Islet of Langerhans (tissue), 1 donor: ENCODE measurements at regions not wholly inside any gene's neighbourhood (a gene's known extent, or its start where the extent isn't known, plus 50 kb on each side); places are given as distances from the start of the nearest gene placed in this dataset.
A peak's percentile ranks its signal among the peaks of the same experiment; 100 is the strongest.

Experiments used
- FAIRE-seq: peaks from one replicate; lab custom pipeline; 2011; peaks lifted over from hg19 to GRCh38; lab: Jason Lieb, UNC

GRCh38 chr7:130970196-130970595 lies 236.2 kb upstream of the KLF14 start:
- FAIRE-seq, result no peak

DNA sequence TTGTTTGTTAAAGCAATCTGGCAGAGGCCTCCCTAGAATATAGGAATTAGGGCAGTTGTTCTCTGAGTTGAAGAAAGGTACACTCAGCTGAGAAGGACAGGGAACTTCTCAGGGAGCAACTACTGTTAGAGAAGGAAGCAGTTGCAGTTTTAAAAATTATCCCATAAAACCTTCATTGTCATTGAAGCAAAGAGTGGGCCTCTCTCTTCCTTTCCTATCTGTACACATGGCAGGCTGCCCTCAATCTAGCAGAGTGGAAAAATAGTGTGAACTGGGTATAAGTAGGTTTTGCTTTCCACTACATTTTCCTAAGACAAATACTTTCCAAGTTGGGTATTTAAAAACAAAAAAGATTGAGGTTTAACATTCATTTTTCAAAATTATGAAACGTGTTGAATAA lies 236.7 kb upstream of the KLF14 start:
- FAIRE-seq, result no peak

DNA sequence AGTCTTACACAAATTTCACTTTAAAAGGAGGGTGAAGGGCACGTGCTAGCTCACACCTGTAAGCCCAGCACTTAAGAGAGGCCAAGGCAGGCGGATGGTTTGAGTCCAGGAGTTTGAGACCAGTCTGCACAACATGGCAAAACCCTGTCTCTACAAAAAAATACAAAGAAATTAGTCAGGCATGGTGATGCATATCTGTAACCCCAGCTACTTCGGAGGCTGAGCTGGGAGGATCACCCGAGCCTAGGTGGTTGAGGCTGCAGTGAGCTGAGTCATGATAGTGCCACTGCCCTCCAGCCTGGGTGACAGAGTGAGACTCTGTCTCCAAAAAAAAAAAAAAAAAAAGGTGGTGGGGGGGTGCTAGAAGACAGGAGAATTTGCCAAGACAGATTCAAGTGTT lies 237.3 kb upstream of the KLF14 start:
- no peak for FAIRE-seq

DNA sequence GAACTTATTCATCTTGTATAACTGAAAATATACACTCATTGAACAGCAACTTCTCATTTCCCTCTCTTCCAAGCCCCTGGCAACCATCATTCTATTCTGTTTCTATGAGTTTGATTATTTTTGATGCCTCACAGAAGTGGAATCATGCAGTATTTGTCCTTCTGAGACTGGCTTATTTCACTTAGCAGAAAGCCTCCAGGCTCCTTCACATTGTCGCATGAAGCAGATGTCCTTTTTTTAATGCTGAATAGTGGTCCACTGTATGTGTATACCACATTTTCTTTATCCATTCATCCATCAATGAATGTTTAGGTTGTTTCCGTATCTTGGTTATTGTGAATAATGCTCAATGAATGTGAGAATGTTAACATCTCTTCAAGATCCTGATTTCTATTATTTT lies 238.2 kb upstream of the KLF14 start:
- no peak for FAIRE-seq

DNA sequence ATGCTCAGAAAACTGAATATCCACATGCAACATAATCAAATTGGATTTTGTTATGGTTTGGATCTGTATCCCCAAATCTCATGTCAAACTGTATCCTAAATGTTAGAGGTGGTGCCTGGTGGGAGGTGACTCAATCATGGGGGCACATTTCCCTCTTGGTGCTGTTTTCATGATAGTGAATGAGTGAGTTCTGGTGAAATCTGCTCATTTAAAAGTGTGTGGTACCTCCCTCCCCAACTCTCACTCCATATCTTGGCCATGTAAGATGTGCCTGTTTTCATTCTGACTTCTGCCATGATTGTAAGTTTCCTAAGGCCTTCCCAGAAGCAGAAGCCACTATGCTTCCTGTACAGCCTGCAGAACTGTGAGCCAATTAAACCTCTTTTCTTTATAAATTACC lies 239.6 kb upstream of the KLF14 start:
- FAIRE-seq, result no peak

- no peak for FAIRE-seq
Observed at GRCh38 chr7:130974169-130974568, 240.2 kb upstream of the KLF14 start.

GRCh38 chr7:130974794-130975193 lies 240.8 kb upstream of the KLF14 start:
- FAIRE-seq, result no peak

GRCh38 chr7:130975731-130976130 lies 241.7 kb upstream of the KLF14 start:
- no peak for FAIRE-seq

DNA sequence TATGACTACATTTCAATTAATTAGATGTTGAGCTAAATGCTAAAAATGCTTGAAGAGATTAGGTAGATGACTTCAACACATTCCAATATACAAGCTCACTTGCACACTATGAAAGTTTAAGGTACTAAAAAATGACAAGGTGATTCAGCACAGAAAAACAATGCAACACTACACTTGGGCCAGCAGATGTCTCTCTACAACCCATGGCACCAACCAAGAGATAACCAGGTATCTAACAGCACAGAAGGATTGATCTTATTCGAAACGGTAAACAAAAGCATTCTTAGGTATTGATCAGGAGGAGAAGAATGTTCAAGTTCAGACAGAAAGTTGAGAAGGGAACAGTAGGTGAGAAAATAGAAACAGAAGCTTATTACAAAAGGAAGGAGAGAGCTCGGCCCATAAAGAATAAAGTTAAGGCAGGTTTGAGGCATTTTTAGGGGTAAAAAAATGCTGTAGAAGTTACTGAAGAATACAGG lies 248.2 kb upstream of the KLF14 start:
- FAIRE-seq, result peak; percentile 94

DNA sequence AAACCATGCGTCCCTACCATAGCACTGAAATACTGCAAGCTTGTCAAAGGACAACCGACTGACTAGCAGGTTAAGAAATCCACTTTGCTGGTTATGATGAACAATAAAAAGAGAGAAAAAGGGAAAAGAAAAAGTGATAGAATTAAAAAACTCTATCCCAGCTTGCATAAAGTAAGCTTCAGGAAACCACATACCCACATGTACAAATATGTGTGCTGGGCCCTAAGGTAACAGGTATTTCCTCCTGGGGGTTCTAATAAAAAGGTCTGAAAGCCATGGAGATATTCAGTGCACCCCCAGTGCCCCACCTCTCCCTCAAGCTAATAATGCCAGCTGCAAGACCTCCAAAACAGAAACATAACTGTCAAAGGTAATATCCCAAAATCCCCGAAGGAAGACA lies 248.6 kb upstream of the KLF14 start:
- FAIRE-seq, result no peak

DNA sequence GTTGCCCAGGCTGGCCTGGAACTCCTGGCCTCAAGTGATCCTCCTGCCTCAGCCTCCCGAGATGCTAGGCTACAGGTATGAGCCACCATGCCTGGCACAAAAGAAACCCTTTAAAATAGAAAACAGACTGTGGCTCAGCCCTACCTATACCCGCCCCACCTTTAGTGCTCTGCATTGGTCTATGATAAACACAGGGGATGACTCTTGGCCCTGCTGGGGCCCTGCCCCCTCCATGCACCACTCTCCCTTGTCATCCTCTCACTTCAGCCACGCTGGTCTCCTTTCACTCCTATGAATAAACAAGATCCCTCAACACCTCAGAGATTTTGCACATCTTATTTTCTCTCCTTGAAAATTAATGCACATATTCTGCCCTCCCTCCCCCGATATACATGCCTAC lies 251.4 kb upstream of the KLF14 start:
- no peak for FAIRE-seq

DNA sequence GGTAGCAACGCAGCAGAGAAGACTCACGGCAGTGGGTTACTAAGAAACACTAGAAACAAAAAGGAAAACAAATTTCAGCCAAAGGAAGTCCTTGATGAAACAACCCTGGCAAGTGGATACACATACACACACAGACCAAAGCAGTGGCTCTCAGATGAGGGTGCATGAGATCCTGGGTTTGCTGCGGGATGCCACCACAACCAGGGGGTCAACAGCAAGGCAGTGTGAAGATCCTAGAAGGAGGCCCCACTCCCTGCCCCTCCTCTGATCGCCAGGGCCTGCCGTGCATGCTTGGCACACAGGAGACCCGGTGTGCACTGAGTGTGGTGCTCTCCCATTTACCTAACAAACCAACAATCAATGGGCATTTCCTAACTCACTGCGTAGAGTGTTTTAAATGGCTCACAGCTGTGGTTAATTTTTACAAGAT lies 252.3 kb upstream of the KLF14 start:
- FAIRE-seq, result no peak

- no peak for FAIRE-seq
Observed at GRCh38 chr7:130987092-130987491, 253.1 kb upstream of the KLF14 start.

DNA sequence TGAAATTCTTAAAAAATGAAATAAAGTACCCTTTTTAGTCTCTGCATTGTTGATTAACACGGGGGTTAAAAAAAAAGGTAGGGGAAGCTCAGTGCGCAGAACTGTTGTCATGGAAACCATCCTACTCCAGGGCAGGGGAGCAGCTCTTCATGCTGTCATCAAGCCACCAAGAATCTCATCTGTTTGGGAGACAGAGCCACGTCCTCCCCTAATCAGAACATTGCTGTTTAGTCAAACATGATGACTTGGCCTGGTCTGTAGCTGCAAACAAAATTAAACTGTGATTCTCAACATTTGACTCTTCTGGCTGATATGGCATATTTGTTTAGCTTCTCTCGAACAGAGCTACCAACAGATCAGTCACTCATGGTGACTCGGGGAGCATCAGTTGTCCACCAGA lies 254.4 kb upstream of the KLF14 start:
- FAIRE-seq, result no peak

DNA sequence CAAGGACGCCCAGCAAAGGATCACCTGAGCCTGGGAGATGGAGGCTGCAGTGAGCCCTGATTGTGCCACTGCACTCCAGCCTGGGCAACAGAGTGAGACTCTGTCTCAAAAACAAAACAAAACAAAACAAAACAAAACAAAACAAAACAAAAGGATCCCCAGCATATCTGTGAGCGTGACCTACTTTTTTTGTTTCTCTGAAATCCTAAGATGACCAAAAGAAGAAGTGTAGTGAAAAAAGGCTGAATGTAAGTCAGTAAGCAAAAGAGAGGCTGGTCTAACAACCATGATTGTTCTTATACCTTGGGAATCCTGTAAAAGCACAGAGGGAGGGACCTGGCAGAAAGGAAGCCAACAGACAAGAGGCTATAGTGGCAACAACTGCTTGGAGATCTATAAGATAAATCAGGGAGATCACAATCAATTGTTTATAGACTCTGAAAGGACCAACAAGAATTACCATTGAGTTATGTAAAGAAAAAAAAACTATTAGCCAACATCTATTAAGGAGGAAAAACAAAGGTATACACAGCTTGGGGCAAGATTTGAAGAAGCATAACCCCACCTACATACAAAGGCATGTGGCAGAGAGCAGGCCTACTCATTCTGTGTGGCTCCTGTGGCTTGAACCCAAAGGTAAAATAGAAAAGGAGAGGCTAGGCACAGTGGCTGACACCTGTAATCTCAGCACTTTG lies 255.2 kb upstream of the KLF14 start:
- FAIRE-seq, result no peak

DNA sequence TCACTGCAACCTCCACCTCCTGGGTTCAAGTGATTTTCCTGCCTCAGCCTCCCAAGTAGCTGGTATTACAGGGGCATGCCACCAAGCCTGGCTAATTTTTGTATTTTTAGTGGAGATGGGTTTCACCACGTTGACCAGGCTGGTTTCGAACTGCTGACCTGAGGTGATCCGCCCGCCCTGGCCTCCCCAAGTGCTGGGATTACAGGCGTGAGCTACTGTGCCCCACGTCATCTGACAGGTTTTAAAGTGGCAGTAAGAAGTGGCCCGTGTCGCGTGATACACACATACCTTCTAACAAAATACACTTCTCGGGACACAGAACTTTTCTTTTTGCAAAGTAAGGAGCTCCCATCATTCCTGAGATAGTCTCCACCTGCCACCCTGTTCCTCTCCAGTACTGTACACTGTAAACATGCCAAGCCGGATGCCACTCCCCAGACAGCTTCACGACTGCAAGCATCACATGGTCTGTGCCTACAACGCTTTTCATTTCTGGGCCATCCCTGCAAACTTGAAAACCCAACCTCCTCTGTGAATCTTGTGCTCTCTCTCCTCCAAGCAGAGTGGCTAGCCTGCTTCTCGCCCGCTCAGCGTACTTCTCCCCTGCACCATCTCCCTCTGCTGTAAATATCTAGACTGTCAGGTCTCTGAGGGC lies 256.3 kb upstream of the KLF14 start:
- no peak for FAIRE-seq

DNA sequence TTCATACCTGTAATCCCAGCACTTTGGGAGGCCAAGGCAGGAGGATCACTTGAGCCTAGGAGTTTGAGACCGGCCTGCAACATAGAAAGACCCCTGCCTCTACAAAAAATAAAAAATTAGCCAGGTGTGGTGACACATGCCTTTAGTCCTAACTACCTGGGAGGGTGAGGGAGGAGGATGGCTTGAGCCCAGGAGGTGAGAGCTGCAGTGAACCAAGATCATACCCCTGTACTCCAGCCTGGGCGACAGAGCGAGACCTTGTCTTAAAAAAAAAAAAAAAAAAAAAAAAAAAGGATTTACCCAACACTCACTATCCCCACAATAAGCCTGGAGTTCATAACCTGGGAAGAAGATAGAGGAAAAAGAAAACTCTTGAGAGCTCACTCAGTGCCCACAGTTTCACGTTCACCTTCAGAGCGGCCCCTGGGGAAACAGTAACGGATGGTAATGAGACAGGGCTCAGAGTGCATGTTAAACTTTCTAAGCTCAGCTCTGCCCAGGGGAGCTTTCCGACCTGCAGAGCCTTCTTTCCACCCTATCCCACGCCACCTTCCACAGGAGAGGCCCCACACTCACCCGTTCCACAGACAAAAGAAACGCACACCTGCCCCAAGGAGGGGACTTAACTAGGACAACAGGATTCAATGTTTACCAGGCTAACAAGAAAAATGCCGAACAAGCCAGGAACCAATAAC lies 259.8 kb upstream of the KLF14 start:
- no peak for FAIRE-seq

DNA sequence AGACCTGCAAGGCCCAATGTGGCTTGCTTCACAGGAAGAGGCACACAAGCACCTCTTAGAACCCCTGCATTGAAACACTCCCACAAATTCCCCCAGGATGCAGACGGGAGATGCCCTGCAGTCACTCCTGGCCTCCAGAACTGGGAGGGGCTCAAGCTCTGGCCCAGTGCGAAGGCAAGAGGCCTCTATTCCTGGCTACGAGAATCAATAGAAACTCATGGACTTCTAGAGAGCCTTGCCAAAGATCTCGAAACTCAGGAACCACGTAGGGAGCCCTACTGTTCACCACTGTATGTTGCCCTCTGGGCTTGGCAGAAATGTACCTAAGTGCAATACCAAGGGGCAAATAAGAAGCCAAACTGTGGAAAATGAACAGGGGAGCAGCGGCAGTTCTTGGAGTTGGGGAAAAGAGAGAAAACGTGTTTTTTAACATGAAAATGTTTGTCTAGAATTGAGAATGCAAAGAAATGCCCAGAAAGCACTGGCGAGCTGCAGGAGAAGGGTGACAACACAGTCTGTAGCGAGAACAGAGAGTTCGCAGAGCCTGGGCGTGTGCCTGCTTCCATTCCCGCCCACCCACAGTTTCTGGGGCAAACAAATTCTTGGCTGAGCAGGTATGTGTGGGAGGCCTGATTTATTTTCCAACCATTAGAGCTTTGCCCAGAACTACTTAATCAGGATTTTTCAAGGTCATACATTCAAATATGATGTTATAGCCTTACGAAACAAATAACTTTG lies 260.5 kb upstream of the KLF14 start:
- FAIRE-seq, result no peak

- no peak for FAIRE-seq
Observed at GRCh38 chr7:130995252-130996081, 261.5 kb upstream of the KLF14 start.

DNA sequence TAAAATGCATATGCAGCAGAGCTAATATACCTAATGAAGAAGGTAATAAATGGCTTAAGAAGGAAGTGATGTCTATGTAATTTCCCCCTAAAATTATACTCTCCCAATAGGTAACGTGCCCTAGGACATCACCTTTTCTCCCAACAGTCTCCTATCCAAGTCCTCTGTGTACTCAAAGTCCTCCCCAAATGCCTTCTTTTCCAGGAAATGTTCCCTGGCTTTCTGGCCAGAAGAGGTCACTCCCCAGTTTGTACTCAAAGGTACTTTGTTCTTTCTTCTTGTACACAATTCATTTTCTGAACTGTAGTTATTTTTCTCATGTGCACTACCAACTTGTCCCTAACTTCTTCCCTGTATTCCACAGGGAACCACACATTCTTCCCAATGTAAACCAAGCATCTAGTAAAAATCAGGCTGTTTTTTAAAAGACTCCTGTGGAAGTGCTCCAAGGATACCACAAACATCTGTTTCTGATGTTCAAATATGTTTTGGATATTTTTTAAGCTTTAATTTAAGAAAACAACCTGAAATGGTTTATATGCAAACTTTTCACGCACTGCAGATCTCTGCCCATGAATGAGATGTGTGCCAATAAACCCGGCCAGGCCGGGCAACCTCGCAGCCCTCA lies 262.3 kb upstream of the KLF14 start:
- no peak for FAIRE-seq

GRCh38 chr7:130996833-130997231 lies 262.8 kb upstream of the KLF14 start:
- no peak for FAIRE-seq
